HuH-7.5 (cell line): ENCODE measurements at regions not wholly inside any gene's neighbourhood (a gene's known extent, or its start where the extent isn't known, plus 50 kb on each side); places are given as distances from the start of the nearest gene placed in this dataset.

Experiments
- DNase-seq: peaks from one replicate; pipeline ENCODE4 v3.0.0; 2011; ENCODE audit warnings: low spot score

GRCh38 chr5:23072179-23072578, 219.0 kb upstream of the CDH12 start:
- no peak for DNase-seq

GRCh38 chr5:23071682-23072081, 218.5 kb upstream of the CDH12 start:
- DNase-seq: no peak

DNA sequence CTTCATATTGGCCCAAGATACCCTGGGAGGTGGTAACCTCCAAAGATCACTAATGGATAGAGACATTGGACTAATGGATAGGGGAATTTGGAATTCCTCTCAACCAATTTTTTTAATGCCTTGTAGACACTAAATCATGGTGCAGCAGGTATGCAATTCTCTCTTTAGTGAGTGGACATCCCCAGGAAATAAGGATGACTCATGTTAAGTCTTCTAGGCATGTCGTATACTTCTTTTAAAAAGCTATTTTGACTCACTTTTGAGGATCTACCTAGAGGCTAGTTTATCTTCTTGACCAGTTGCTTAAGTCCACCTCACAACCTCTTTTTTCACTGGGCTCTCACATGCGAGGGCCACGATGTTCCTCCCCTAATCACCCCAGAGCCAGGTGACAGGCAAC, 211.6 kb upstream of the CDH12 start:
- DNase-seq: no peak

DNA sequence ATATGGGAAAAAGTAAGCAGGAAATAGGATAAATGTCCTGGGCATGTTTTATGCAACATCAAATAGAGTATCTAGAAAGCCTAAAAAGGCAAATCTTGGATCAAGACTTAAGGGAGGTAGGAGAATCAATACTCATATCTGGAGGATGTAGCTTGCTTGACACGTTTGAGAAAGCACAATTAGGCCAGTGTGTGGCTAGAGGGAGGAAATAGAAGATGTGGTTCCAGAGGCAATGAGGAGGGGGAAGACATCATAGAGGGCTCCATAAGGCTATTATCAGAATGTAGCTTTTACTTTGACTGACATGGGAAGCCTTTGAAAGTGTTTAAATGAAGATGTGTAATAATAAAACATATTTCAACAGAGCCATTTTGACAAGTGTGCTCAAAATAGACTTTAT, 200.7 kb upstream of the CDH12 start:
- DNase-seq: no peak

DNA sequence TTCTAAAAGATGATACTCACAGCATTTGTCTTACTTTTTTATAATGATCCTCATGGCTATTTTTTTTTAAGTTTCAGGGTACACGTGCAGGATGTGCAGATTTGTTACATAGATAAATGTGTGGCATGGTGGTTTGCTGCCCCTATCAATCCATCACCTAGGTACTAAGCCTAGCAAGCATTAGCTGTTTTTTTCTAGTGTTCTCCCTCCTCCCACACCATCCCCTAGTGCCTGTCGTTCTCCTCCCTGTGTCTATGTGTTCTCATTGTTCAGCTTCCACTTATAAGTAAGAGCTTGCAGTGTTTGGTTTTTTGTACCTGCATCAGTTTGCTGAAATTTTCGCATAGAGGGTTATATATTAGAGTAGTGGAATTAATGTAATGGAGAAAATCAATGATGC, 189.1 kb upstream of the CDH12 start:
- no peak for DNase-seq

DNA sequence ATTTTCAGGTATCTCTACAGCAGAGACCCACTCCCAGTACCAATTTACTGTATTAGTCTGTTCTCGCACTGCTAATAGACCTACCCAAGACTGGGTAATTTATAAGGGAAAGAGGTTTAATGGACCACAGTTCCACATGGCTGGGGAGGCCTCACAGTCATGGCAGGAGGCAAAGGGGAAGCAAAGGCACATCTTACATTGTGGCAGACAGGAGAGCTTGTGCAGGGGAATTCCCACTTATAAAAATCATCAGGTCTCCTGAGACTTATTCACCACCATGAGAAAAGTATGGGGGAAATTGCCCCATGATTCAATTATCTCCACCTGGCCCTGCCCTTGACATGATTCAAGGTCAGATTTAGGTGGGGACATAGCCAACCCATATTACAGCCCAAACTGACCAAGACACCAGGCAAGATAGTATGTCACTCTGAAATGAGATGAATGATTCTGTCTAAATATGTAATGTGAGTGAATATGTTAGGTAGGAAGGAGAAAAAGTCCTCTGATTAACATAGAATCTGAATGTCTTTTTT, 182.5 kb upstream of the CDH12 start:
- no peak for DNase-seq

- DNase-seq: no peak
Measured at GRCh38 chr5:23033864-23034263, 180.7 kb upstream of the CDH12 start.

DNA sequence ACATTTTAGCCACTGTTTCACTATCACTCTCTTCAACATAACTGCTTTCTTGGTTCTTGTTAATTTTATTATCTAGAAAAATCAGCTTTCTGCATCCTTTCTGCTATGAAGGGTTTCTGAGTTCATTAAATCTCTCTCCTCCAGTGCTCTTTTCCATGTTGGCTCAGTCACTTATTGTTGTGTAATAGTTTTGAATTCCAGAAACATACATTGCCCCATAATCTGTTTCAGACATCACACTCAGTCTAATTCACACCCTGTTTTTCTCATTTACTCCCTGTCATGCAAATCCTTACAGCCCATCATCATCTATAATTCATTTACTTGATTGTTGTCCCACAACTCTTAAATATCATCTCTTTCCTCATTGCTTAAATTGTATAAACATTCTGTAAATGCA, 176.1 kb upstream of the CDH12 start:
- no peak for DNase-seq

GRCh38 chr5:23028445-23029021, 175.4 kb upstream of the CDH12 start:
- DNase-seq: no peak

DNA sequence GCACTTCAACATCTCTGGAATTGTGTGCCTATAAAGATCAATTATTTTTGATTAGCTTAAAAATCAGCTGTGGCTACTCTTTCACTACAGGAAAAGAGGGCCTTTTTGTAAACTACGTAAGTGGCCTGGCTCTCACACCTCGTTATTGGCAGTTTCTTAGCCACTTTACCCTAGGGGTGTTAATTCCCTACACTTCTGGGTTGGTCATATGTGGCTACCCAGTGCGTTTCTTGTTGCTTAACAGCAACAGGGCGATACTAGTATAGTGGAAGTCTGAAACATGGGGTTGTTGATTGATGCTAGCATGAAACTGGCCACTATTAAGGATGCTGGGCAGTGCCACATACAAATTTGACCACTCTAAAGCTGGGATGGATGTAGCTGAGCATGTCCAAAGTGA, 174.7 kb upstream of the CDH12 start:
- no peak for DNase-seq

GRCh38 chr5:23027331-23027730, 174.2 kb upstream of the CDH12 start:
- no peak for DNase-seq

- no peak for DNase-seq
Measured at GRCh38 chr5:23026252-23027170, 173.4 kb upstream of the CDH12 start.

GRCh38 chr5:23025629-23026233, 172.6 kb upstream of the CDH12 start:
- DNase-seq: no peak

DNA sequence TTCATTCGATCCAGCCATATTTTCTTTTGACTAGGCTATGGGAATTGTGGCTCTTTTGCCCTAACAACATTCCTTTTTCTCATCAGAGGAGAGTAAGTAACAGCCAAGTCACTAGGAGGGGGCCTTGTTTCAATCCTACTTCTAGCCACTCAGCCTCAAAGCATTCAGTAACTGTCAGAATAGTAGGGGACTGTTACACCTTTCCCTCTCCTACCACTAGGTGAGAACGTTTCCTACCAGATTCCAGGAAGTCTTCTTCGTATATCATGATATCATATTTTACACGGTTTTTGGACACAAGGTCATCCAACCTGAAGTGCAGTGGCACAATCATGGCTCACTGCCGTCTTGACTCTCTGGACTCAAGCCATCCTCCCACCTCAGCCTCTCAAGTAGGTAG, 171.3 kb upstream of the CDH12 start:
- DNase-seq: no peak

- DNase-seq: no peak
Measured at GRCh38 chr5:23014825-23015224, 161.7 kb upstream of the CDH12 start.

DNA sequence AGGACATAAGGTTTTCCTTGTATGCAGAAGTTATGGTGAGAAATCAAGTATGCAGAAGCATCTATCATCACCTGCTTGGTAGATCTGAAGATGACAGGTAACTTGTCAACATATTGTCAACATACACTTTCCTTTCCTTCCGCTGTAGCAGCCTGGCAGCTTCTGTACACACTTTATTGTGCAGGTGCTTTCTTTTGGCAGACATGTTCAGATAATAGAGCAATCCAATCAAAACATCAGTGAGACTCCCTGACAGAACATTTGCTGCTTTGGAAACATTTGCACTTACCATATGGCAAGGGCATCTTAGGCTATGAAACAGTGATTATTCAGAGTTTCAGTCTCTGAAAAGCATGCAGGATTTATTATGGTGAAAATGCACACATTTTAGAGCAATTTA, 161.1 kb upstream of the CDH12 start:
- no peak for DNase-seq

GRCh38 chr5:23013395-23013998, 160.4 kb upstream of the CDH12 start:
- DNase-seq: no peak

DNA sequence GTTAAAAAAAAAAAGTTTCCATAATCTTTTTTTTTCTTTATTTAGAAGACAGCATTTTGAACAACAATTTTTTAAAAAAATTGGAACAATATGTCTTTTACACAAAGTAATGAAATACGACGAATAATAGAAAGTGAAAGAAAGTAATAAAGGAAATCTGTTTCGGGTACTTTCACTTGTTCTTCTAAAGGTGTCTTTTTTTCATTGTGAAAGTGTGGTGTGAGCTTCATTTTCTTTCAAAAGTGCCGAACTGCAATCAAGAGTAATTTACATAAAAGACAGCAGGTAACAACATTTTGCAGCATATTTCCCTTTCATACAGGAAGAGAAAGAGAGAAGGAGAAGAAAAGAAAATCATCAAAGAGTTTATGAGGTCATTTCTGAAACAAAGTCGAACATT, 159.7 kb upstream of the CDH12 start:
- no peak for DNase-seq

DNA sequence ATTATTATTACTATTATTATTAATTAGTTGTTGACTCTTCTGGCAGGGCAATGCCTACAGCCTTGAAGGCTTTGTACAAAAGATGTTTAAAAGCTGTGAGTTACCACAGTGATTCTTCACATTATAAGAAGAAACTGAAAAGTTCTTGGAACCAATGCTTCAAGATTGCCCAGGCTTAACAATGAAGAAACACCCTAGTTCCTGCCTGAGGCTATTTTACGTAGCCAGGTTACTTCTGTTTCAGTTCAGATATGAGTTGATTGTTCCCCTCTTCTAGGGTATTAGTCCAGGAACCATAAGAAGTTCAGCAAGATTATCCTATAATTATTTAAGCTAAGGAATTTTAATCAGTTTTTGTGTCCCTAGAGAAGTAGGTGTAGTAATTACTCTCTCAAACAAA, 154.6 kb upstream of the CDH12 start:
- DNase-seq: no peak

DNA sequence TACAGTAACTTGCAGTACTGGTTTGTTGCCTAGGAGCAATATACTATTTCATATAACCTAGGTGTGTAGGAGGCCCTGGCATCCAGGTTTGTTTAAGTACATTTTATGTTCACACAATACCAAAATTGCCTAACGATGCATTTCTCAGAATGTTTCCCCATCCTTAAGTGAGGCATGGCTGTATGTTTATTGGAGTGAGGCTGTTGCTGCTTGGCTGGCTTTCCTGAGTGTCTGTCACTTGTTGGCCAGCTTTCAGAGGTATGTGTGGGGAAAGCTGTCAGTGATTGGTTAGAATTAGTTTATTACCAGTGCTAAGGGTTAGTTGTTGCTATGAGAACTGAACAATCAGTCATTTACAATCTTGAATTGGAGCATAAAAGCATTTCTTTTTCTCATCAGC, 154.1 kb upstream of the CDH12 start:
- DNase-seq: no peak

DNA sequence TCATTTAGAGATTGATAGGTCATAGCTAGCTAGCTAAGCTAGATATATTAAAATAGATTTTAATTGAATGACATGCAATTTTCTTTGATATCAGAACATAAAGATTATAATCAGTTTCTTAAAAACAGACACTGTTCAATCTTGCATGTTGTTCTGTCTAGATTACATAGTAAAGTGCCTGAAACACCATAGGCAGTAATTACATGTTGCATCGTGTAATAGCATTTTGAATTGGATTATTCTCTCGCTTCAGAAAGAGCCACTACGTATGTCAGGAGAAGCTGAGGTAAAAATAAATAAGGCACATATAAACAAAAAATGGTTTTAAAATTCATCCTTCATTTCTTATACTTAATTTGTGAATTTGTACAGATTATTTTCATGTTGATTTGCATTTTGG, 148.0 kb upstream of the CDH12 start:
- DNase-seq: no peak

- DNase-seq: no peak
Measured at GRCh38 chr5:22998774-22999173, 145.6 kb upstream of the CDH12 start.

- DNase-seq: no peak
Measured at GRCh38 chr5:22998362-22998761, 145.2 kb upstream of the CDH12 start.
